ENCODE measurements at regions not wholly inside any gene's neighbourhood (a gene's known extent, or its start where the extent isn't known, plus 50 kb on each side); places are given as distances from the start of the nearest gene placed in this dataset.

GRCh38 chr4:32778938-32779337 lies 2058.8 kb downstream of the PCDH7 start:
- ATAC-seq, result no peak
- TF ChIP-seq ISL1 (CRISPR knock-in tag; IDR thresholded peaks at IDR 0.05) (no peak), ESRRG (CRISPR knock-in tag; IDR thresholded peaks at IDR 0.05) (no peak), GLIS3 (CRISPR knock-in tag; IDR thresholded peaks at IDR 0.05) (no peak), BACH2 (CRISPR knock-in tag; IDR thresholded peaks at IDR 0.05; ENCODE audit: borderline replicate concordance) (no peak), ZNF565 (CRISPR knock-in tag; conservative IDR thresholded peaks at IDR 0.05; ENCODE audit: low read depth) (no peak), ZC3H10 (CRISPR knock-in tag; IDR thresholded peaks at IDR 0.05) (no peak), CREB5 (CRISPR knock-in tag; IDR thresholded peaks at IDR 0.05; ENCODE audit: low read depth) (no peak), ZFP3 (CRISPR knock-in tag; IDR thresholded peaks at IDR 0.05) (no peak), ZFP30 (CRISPR knock-in tag; IDR thresholded peaks at IDR 0.05) (no peak), CSRNP3 (CRISPR knock-in tag; IDR thresholded peaks at IDR 0.05) (no peak), PPARA (CRISPR knock-in tag; IDR thresholded peaks at IDR 0.05; ENCODE audit: borderline replicate concordance) (no peak), ZNF70 (CRISPR knock-in tag; IDR thresholded peaks at IDR 0.05) (no peak), ARNTL (CRISPR knock-in tag; IDR thresholded peaks at IDR 0.05; ENCODE audit: borderline replicate concordance, low read depth) (no peak)

- ATAC-seq, result no peak
- TF ChIP-seq, protein P1, sequence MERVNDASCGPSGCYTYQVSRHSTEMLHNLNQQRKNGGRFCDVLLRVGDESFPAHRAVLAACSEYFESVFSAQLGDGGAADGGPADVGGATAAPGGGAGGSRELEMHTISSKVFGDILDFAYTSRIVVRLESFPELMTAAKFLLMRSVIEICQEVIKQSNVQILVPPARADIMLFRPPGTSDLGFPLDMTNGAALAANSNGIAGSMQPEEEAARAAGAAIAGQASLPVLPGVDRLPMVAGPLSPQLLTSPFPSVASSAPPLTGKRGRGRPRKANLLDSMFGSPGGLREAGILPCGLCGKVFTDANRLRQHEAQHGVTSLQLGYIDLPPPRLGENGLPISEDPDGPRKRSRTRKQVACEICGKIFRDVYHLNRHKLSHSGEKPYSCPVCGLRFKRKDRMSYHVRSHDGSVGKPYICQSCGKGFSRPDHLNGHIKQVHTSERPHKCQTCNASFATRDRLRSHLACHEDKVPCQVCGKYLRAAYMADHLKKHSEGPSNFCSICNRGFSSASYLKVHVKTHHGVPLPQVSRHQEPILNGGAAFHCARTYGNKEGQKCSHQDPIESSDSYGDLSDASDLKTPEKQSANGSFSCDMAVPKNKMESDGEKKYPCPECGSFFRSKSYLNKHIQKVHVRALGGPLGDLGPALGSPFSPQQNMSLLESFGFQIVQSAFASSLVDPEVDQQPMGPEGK (CRISPR knock-in tag; IDR thresholded peaks at IDR 0.05; ENCODE audit: borderline replicate concordance), result no peak
- TF ChIP-seq POU6F1 (CRISPR knock-in tag; IDR thresholded peaks at IDR 0.05; ENCODE audit: borderline replicate concordance, low read depth) (no peak), BACH2 (CRISPR knock-in tag; IDR thresholded peaks at IDR 0.05; ENCODE audit: borderline replicate concordance) (no peak), TOX (CRISPR knock-in tag; IDR thresholded peaks at IDR 0.05; ENCODE audit: borderline replicate concordance) (no peak), ZNF70 (CRISPR knock-in tag; IDR thresholded peaks at IDR 0.05) (no peak), PPARA (CRISPR knock-in tag; IDR thresholded peaks at IDR 0.05; ENCODE audit: borderline replicate concordance) (no peak), ZNF565 (CRISPR knock-in tag; conservative IDR thresholded peaks at IDR 0.05; ENCODE audit: low read depth) (no peak), ZC3H10 (CRISPR knock-in tag; IDR thresholded peaks at IDR 0.05) (no peak), SNAI2 (CRISPR knock-in tag; IDR thresholded peaks at IDR 0.05) (no peak), OSR1 (CRISPR knock-in tag; IDR thresholded peaks at IDR 0.05) (no peak), GLIS3 (CRISPR knock-in tag; IDR thresholded peaks at IDR 0.05) (no peak), ZNF8 (CRISPR knock-in tag; IDR thresholded peaks at IDR 0.05) (no peak), CSRNP3 (CRISPR knock-in tag; IDR thresholded peaks at IDR 0.05) (no peak), ISL1 (CRISPR knock-in tag; IDR thresholded peaks at IDR 0.05) (no peak)
Measured at GRCh38 chr4:32789026-32789608, 2068.9 kb downstream of the PCDH7 start.

GRCh38 chr4:32790803-32791202 lies 2070.6 kb downstream of the PCDH7 start:
- TF ChIP-seq ARNTL (CRISPR knock-in tag; IDR thresholded peaks at IDR 0.05; ENCODE audit: borderline replicate concordance, low read depth) (no peak), ZNF565 (CRISPR knock-in tag; conservative IDR thresholded peaks at IDR 0.05; ENCODE audit: low read depth) (no peak), PPARA (CRISPR knock-in tag; IDR thresholded peaks at IDR 0.05; ENCODE audit: borderline replicate concordance) (no peak), BACH2 (CRISPR knock-in tag; IDR thresholded peaks at IDR 0.05; ENCODE audit: borderline replicate concordance) (no peak), CSRNP3 (CRISPR knock-in tag; IDR thresholded peaks at IDR 0.05) (no peak), OSR1 (CRISPR knock-in tag; IDR thresholded peaks at IDR 0.05) (no peak), ZC3H10 (CRISPR knock-in tag; IDR thresholded peaks at IDR 0.05) (no peak), TOX (CRISPR knock-in tag; IDR thresholded peaks at IDR 0.05; ENCODE audit: borderline replicate concordance) (no peak), TCF4 (CRISPR knock-in tag; IDR thresholded peaks at IDR 0.05; ENCODE audit: borderline replicate concordance) (no peak), ESRRG (CRISPR knock-in tag; IDR thresholded peaks at IDR 0.05) (no peak)
- no peak for ATAC-seq

All from SK-N-SH treated with all-trans-retinoic acid at 6 μM for 48 hours (cell line).